ENCODE measurements at regions not wholly inside any gene's neighbourhood (a gene's known extent, or its start where the extent isn't known, plus 50 kb on each side); places are given as distances from the start of the nearest gene placed in this dataset.

DNA sequence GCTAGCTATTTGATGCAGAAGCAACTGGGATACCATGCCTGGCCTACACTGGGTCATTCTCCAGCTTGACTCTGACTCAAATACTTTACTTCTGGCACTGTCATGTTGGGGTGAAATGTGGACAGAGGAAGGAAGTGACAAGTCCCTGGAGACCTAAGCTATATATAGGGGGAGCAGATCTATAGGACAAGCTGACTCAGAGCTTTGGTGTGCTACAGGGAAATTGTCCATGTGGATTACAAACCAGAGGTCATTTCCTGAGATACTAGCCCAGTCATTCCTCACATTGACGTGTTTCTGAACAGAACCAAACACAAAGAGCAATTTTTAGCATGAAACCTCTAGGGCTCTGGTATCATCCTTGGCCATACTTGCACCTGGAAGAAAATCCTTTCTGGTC is 531.6 kb upstream of the CLINT1 start:
- TF ChIP-seq MTA3 (IDR thresholded peaks at IDR 0.05; ENCODE audit: borderline replicate concordance, low read length) (no peak), SREBF1 (IDR thresholded peaks at IDR 0.05; ENCODE audit: low read length) (no peak)
- TF ChIP-seq, protein P1, sequence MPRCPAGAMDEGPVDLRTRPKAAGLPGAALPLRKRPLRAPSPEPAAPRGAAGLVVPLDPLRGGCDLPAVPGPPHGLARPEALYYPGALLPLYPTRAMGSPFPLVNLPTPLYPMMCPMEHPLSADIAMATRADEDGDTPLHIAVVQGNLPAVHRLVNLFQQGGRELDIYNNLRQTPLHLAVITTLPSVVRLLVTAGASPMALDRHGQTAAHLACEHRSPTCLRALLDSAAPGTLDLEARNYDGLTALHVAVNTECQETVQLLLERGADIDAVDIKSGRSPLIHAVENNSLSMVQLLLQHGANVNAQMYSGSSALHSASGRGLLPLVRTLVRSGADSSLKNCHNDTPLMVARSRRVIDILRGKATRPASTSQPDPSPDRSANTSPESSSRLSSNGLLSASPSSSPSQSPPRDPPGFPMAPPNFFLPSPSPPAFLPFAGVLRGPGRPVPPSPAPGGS (IDR thresholded peaks at IDR 0.05; ENCODE audit: borderline replicate concordance, insufficient read depth, low read depth, low read length, poor library complexity, severe bottlenecking) = no peak
